Astrocyte (in vitro differentiated cells and primary cell): ENCODE measurements at regions not wholly inside any gene's neighbourhood (a gene's known extent, or its start where the extent isn't known, plus 50 kb on each side); places are given as distances from the start of the nearest gene placed in this dataset.

Source experiments
- DNase-seq: peaks from one replicate; pipeline ENCODE4 v3.0.0-alpha.2; 2010; ENCODE audit warnings: low read depth
- FAIRE-seq: peaks from 2 replicates; lab custom pipeline; 2011; peaks lifted over from hg19 to GRCh38; lab: Jason Lieb, UNC
- H2AFZ ChIP-seq: 2 replicates; pipeline ENCODE4 v1.6.0; 2012; ENCODE audit warnings: low read depth, low read length, inconsistent platforms
- H3K27ac ChIP-seq: 2 replicates; pipeline ENCODE4 v1.5.1; 2011; ENCODE audit warnings: low read depth, low read length, inconsistent platforms
- H3K27me3 ChIP-seq: 2 replicates; pipeline ENCODE4 v1.6.0; 2011; ENCODE audit warnings: low read length, inconsistent platforms; ENCODE audit not compliant: insufficient read depth
- H3K36me3 ChIP-seq: 2 replicates; pipeline ENCODE4 v1.5.1; 2011; ENCODE audit warnings: low read length, inconsistent platforms; ENCODE audit not compliant: insufficient read depth
- H3K4me1 ChIP-seq: 2 replicates; pipeline ENCODE4 v1.5.1; 2011; ENCODE audit warnings: low read length, inconsistent platforms; ENCODE audit not compliant: insufficient read depth
- H3K4me2 ChIP-seq: 2 replicates; pipeline ENCODE4 v1.6.0; 2012; ENCODE audit warnings: low read length, inconsistent platforms
- H3K4me3 ChIP-seq: 2 replicates; pipeline ENCODE4 v1.5.1; 2011; ENCODE audit warnings: low read depth, mild to moderate bottlenecking, low read length, inconsistent platforms; ENCODE audit not compliant: insufficient read depth
- H3K79me2 ChIP-seq: 2 replicates; pipeline ENCODE4 v1.6.0; 2012; ENCODE audit warnings: mild to moderate bottlenecking, low read length, inconsistent platforms; ENCODE audit not compliant: insufficient read depth
- H3K9ac ChIP-seq: 2 replicates; pipeline ENCODE4 v1.6.0; 2012; ENCODE audit warnings: mild to moderate bottlenecking, low read length, inconsistent platforms
- H3K9me3 ChIP-seq: 2 replicates; pipeline ENCODE4 v1.5.1; 2012; ENCODE audit warnings: low read depth, mild to moderate bottlenecking, low read length, inconsistent platforms; ENCODE audit not compliant: insufficient read depth
- H4K20me1 ChIP-seq: 2 replicates; pipeline ENCODE4 v1.6.0; 2012; ENCODE audit warnings: low read length, inconsistent platforms; ENCODE audit not compliant: insufficient read depth
- H3K27ac Mint-ChIP-seq: one replicate; pipeline ENCODE4 v1.8.0; 2021; ENCODE audit warnings: mild to moderate bottlenecking, mixed read lengths; ENCODE audit not compliant: unreplicated experiment
- H3K27me3 Mint-ChIP-seq: one replicate; pipeline ENCODE4 v1.8.0; 2021; ENCODE audit warnings: low read depth, mixed read lengths; ENCODE audit not compliant: unreplicated experiment
- H3K36me3 Mint-ChIP-seq: one replicate; pipeline ENCODE4 v1.8.0; 2021; ENCODE audit warnings: low read depth, mixed read lengths; ENCODE audit not compliant: unreplicated experiment
- H3K4me1 Mint-ChIP-seq: one replicate; pipeline ENCODE4 v1.8.0; 2021; ENCODE audit warnings: low read depth, mixed read lengths; ENCODE audit not compliant: unreplicated experiment
- H3K4me3 Mint-ChIP-seq: one replicate; pipeline ENCODE4 v1.8.0; 2021; ENCODE audit warnings: mild to moderate bottlenecking, moderate library complexity, mixed read lengths; ENCODE audit not compliant: unreplicated experiment
- H3K9me3 Mint-ChIP-seq: one replicate; pipeline ENCODE4 v1.8.0; 2021; ENCODE audit warnings: mild to moderate bottlenecking, mixed read lengths; ENCODE audit not compliant: unreplicated experiment
- CTCF ChIP-seq: IDR thresholded peaks from 2 replicates; pipeline ENCODE4 v1.5.1; 2011; ENCODE audit warnings: low read depth, mild to moderate bottlenecking, inconsistent platforms, low read length, moderate library complexity; ENCODE audit not compliant: insufficient read depth
- EZH2 ChIP-seq: IDR thresholded peaks from 2 replicates; pipeline ENCODE4 v1.6.1; 2012; ENCODE audit warnings: mild to moderate bottlenecking, low read length, inconsistent platforms; ENCODE audit not compliant: insufficient read depth

- H3K27me3 Mint-ChIP-seq: peaks cover 28% of the 10 kb centered on the region
- H3K9ac ChIP-seq: no peak overlapping the region
- H3K79me2 ChIP-seq: no peaks in the 10 kb centered on the region
- TF ChIP-seq EZH2 (no peak), CTCF (no peak)
- no peaks in the 10 kb centered on the region for H3K9me3 ChIP-seq
- no peaks in the 10 kb centered on the region for H3K4me1 ChIP-seq
- H3K4me3 Mint-ChIP-seq: no peak overlapping the region
- no peaks in the 10 kb centered on the region for H3K36me3 ChIP-seq
- no peaks in the 10 kb centered on the region for H3K27me3 ChIP-seq
- no peak overlapping the region for H2AFZ ChIP-seq
- peaks cover 1% of the 10 kb centered on the region for H3K36me3 Mint-ChIP-seq
- H3K9me3 Mint-ChIP-seq: peaks cover 7% of the 10 kb centered on the region
- H3K27ac ChIP-seq: no peak overlapping the region
- H4K20me1 ChIP-seq: no peaks in the 10 kb centered on the region
- H3K4me2 ChIP-seq: no peak overlapping the region
- H3K27ac Mint-ChIP-seq: no peak overlapping the region
- FAIRE-seq (no peak), DNase-seq (no peak)
- no peak overlapping the region for H3K4me3 ChIP-seq
- H3K4me1 Mint-ChIP-seq: no peaks in the 10 kb centered on the region
Measured at GRCh38 chr20:1712634-1713624, 55.4 kb upstream of the SIRPG start.

- no peaks in the 10 kb centered on the region for H3K4me1 Mint-ChIP-seq
- Histone ChIP-seq H3K27me3 (no peaks in the 10 kb centered on the region), H3K9ac (no peak overlapping the region), H4K20me1 (no peaks in the 10 kb centered on the region), H3K4me1 (no peaks in the 10 kb centered on the region), H3K4me3 (no peak overlapping the region), H3K9me3 (no peaks in the 10 kb centered on the region), H2AFZ (no peak overlapping the region), H3K4me2 (no peak overlapping the region), H3K79me2 (no peaks in the 10 kb centered on the region), H3K27ac (no peak overlapping the region), H3K36me3 (no peaks in the 10 kb centered on the region)
- peaks cover 1% of the 10 kb centered on the region for H3K36me3 Mint-ChIP-seq
- no peak overlapping the region for H3K4me3 Mint-ChIP-seq
- DNase-seq (no peak), FAIRE-seq (no peak)
- H3K27ac Mint-ChIP-seq: no peak overlapping the region
- TF ChIP-seq EZH2 (no peak), CTCF (no peak)
- H3K27me3 Mint-ChIP-seq: peaks cover 34% of the 10 kb centered on the region
- H3K9me3 Mint-ChIP-seq: peaks cover 7% of the 10 kb centered on the region
Measured at GRCh38 chr20:1711826-1712601, 54.4 kb upstream of the SIRPG start.
